WTC11 (cell line): ENCODE measurements at regions not wholly inside any gene's neighbourhood (a gene's known extent, or its start where the extent isn't known, plus 50 kb on each side); places are given as distances from the start of the nearest gene placed in this dataset.

Source experiments
- ATAC-seq: fragments of 200-7000 bp; cut with Tn5 transposase; 2 replicates; pipeline ENCODE4 v1.10.0; 2021; ENCODE audit warnings: mild to moderate bottlenecking, moderate library complexity
- CTCF ChIA-PET: fragments of 300-600 bp; sonication (Branson Sonifier 250); formaldehyde crosslinking; loops from one replicate; lab custom pipeline; 2021; ENCODE audit warnings: antibody characterized with exemption; lab: Charles Lee
- POLR2A ChIA-PET: fragments of 350-600 bp; sonication (Branson Sonifier 250); formaldehyde crosslinking; loops from one replicate; lab custom pipeline; 2021; ENCODE audit warnings: antibody characterized with exemption; lab: Charles Lee
- DNase-seq: peaks from one replicate; pipeline ENCODE4 v3.0.0; 2021; ENCODE audit warnings: low spot score
- H3K27ac Mint-ChIP-seq: 2 replicates; pipeline ENCODE4 v1.8.0; 2021; ENCODE audit warnings: mixed read lengths
- H3K27me3 Mint-ChIP-seq: 2 replicates; pipeline ENCODE4 v1.8.0; 2021; ENCODE audit warnings: low read depth, mild to moderate bottlenecking, moderate library complexity, mixed read lengths
- H3K36me3 Mint-ChIP-seq: 2 replicates; pipeline ENCODE4 v1.8.0; 2021; ENCODE audit warnings: mixed read lengths
- H3K4me1 Mint-ChIP-seq: 2 replicates; pipeline ENCODE4 v1.8.0; 2022; ENCODE audit warnings: mixed read lengths
- H3K4me3 Mint-ChIP-seq: 2 replicates; pipeline ENCODE4 v1.8.0; 2021; ENCODE audit warnings: mild to moderate bottlenecking, moderate library complexity, mixed read lengths
- H3K9me3 Mint-ChIP-seq: 2 replicates; pipeline ENCODE4 v1.8.0; 2021; ENCODE audit warnings: mixed read lengths
- GABPB1 ChIP-seq: sonication (generic); formaldehyde crosslinking; IDR thresholded peaks from 2 replicates; pipeline ENCODE4 v1.8.1; 2023; ENCODE audit warnings: mild to moderate bottlenecking, missing genetic modification reagents
- KAT7 ChIP-seq: sonication (generic); formaldehyde crosslinking; IDR thresholded peaks from 2 replicates; pipeline ENCODE4 v1.8.1; 2023; ENCODE audit warnings: missing genetic modification reagents, mild to moderate bottlenecking, borderline replicate concordance
- NFATC4 ChIP-seq: fragments of 250-450 bp; sonication (Bioruptor Pico); IDR thresholded peaks from 2 replicates; pipeline ENCODE4 v1.9.0; 2021; ENCODE audit warnings: mild to moderate bottlenecking
- NR3C1 ChIP-seq: sonication (generic); formaldehyde crosslinking; conservative IDR thresholded peaks from 2 replicates; pipeline ENCODE4 v1.8.1; 2023; ENCODE audit warnings: low read depth, mild to moderate bottlenecking, missing genetic modification reagents
- RORB ChIP-seq: fragments of 250-450 bp; sonication (Bioruptor Pico); IDR thresholded peaks from 2 replicates; pipeline ENCODE4 v1.9.0; 2021; ENCODE audit warnings: mild to moderate bottlenecking
- ZNF138 ChIP-seq: sonication (generic); formaldehyde crosslinking; conservative IDR thresholded peaks from 2 replicates; pipeline ENCODE4 v1.8.1; 2022; ENCODE audit warnings: mild to moderate bottlenecking, moderate library complexity, missing genetic modification reagents
- ZNF396 ChIP-seq: fragments of 250-450 bp; sonication (Bioruptor Pico); IDR thresholded peaks from 2 replicates; pipeline ENCODE4 v1.8.0; 2021; ENCODE audit warnings: mild to moderate bottlenecking, moderate library complexity, borderline replicate concordance
- ZNF416 ChIP-seq: fragments of 250-450 bp; sonication (Bioruptor Pico); IDR thresholded peaks from 2 replicates; pipeline ENCODE4 v1.9.0; 2021; ENCODE audit warnings: mild to moderate bottlenecking, inconsistent platforms
- TF ChIP-seq, protein P1 (sequence below): sonication (generic); formaldehyde crosslinking; IDR thresholded peaks from 2 replicates; pipeline ENCODE4 v1.8.1; 2022; ENCODE audit warnings: low read depth, mild to moderate bottlenecking, moderate library complexity, missing genetic modification reagents, borderline replicate concordance
- TF ChIP-seq, protein P2 (sequence below): fragments of 250-450 bp; sonication (Bioruptor Pico); IDR thresholded peaks from 2 replicates; pipeline ENCODE4 v1.8.0; 2021; ENCODE audit warnings: mild to moderate bottlenecking
- TF ChIP-seq, protein P3 (sequence below): sonication (generic); formaldehyde crosslinking; IDR thresholded peaks from 2 replicates; pipeline ENCODE4 v1.8.0; 2022; ENCODE audit warnings: mild to moderate bottlenecking, missing genetic modification reagents
- TF ChIP-seq, protein P4 (sequence below): fragments of 250-450 bp; sonication (Bioruptor Pico); IDR thresholded peaks from 2 replicates; pipeline ENCODE4 v1.9.0; 2021; ENCODE audit warnings: mild to moderate bottlenecking
- TF ChIP-seq, protein P5 (sequence below): sonication (generic); formaldehyde crosslinking; conservative IDR thresholded peaks from 2 replicates; pipeline ENCODE4 v1.8.1; 2023; ENCODE audit warnings: mild to moderate bottlenecking, low read depth, missing genetic modification reagents, moderate library complexity

DNA sequence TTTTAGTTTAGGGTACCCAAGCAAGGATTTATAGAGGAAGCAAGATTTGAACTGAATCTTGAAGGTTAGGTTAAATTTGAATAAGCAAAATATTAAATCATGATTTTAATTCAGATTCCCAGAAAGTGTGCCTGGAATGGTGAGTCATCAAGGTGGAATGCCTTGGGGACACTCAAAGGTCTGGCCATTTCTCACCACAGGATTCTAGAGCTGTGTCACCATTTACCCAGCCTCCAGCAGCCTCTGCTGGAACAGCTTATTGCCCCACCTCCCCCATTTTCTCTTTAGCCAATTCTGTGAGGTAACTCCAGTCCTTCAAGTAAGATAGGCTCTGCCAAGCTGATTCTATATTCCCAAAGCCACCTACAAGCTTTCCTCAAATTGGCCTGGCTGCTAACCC, 181.4 kb downstream of the SIM1 start:
- H3K4me3 Mint-ChIP-seq, result no peak overlapping the region
- TF ChIP-seq, protein P1, sequence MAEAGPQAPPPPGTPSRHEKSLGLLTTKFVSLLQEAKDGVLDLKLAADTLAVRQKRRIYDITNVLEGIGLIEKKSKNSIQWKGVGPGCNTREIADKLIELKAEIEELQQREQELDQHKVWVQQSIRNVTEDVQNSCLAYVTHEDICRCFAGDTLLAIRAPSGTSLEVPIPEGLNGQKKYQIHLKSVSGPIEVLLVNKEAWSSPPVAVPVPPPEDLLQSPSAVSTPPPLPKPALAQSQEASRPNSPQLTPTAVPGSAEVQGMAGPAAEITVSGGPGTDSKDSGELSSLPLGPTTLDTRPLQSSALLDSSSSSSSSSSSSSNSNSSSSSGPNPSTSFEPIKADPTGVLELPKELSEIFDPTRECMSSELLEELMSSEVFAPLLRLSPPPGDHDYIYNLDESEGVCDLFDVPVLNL (CRISPR knock-in tag), result no peak
- TF ChIP-seq NFATC4 (CRISPR knock-in tag), result no peak
- TF ChIP-seq, protein P2, sequence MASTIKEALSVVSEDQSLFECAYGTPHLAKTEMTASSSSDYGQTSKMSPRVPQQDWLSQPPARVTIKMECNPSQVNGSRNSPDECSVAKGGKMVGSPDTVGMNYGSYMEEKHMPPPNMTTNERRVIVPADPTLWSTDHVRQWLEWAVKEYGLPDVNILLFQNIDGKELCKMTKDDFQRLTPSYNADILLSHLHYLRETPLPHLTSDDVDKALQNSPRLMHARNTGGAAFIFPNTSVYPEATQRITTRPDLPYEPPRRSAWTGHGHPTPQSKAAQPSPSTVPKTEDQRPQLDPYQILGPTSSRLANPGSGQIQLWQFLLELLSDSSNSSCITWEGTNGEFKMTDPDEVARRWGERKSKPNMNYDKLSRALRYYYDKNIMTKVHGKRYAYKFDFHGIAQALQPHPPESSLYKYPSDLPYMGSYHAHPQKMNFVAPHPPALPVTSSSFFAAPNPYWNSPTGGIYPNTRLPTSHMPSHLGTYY (CRISPR knock-in tag), result no peak
- TF ChIP-seq NR3C1 (CRISPR knock-in tag), result no peak
- TF ChIP-seq, protein P3, sequence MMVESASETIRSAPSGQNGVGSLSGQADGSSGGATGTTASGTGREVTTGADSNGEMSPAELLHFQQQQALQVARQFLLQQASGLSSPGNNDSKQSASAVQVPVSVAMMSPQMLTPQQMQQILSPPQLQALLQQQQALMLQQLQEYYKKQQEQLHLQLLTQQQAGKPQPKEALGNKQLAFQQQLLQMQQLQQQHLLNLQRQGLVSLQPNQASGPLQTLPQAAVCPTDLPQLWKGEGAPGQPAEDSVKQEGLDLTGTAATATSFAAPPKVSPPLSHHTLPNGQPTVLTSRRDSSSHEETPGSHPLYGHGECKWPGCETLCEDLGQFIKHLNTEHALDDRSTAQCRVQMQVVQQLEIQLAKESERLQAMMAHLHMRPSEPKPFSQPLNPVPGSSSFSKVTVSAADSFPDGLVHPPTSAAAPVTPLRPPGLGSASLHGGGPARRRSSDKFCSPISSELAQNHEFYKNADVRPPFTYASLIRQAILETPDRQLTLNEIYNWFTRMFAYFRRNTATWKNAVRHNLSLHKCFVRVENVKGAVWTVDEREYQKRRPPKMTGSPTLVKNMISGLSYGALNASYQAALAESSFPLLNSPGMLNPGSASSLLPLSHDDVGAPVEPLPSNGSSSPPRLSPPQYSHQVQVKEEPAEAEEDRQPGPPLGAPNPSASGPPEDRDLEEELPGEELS, result no peak
- TF ChIP-seq ZNF396 (CRISPR knock-in tag), result no peak
- TF ChIP-seq KAT7 (CRISPR knock-in tag), result no peak
- TF ChIP-seq, protein P4, sequence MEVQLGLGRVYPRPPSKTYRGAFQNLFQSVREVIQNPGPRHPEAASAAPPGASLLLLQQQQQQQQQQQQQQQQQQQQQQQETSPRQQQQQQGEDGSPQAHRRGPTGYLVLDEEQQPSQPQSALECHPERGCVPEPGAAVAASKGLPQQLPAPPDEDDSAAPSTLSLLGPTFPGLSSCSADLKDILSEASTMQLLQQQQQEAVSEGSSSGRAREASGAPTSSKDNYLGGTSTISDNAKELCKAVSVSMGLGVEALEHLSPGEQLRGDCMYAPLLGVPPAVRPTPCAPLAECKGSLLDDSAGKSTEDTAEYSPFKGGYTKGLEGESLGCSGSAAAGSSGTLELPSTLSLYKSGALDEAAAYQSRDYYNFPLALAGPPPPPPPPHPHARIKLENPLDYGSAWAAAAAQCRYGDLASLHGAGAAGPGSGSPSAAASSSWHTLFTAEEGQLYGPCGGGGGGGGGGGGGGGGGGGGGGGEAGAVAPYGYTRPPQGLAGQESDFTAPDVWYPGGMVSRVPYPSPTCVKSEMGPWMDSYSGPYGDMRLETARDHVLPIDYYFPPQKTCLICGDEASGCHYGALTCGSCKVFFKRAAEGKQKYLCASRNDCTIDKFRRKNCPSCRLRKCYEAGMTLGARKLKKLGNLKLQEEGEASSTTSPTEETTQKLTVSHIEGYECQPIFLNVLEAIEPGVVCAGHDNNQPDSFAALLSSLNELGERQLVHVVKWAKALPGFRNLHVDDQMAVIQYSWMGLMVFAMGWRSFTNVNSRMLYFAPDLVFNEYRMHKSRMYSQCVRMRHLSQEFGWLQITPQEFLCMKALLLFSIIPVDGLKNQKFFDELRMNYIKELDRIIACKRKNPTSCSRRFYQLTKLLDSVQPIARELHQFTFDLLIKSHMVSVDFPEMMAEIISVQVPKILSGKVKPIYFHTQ, result no peak
- H3K36me3 Mint-ChIP-seq, result no peaks in the 10 kb centered on the region
- DNase-seq (no peak), ATAC-seq (no peak)
- no peak overlapping the region for H3K27ac Mint-ChIP-seq
- H3K9me3 Mint-ChIP-seq, result no peaks in the 10 kb centered on the region
- peaks cover 15% of the 10 kb centered on the region for H3K4me1 Mint-ChIP-seq
- POLR2A ChIA-PET, result no interaction called here
- H3K27me3 Mint-ChIP-seq, result no peaks in the 10 kb centered on the region
- CTCF ChIA-PET, result interaction anchor here (0.9 to 1.2 kb wide), 2 partner anchors 17 to 205 kb away, joined by 3 to 6 read pairs; no protein-coding TSS in a partner anchor

DNA sequence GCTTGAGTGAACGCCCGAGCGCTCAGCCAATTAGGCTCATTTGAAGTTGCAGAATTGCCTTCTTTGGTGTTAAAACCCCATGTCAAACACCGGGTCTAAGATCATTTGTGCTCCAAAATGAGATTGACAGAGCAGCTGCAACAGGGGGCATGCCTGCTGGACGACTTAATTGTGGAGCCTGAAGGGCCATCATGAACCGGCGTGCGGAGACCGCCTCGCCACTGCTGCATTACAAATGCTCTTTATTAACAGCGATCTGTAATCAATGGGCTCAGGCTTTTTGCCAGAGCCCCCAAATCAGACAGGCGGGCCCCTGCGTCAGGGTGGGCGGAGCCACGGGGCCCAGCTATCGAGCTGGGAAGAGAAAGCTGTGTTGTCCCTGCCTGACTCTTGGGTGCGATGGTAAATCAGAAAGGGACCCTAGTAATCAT, 183.2 kb downstream of the SIM1 start:
- CTCF ChIA-PET, result interaction anchor here (0.9 to 1.7 kb wide), 3 partner anchors 10 to 180 kb away, joined by 3 to 7 read pairs (median 4); no protein-coding TSS in a partner anchor
- ATAC-seq, result peak; percentile 92

More for the DNA sequence above, 183.2 kb downstream of the SIM1 start:
- H3K27me3 Mint-ChIP-seq, result no peaks in the 10 kb centered on the region
- peaks cover 21% of the 10 kb centered on the region for H3K4me1 Mint-ChIP-seq
- POLR2A ChIA-PET, result no interaction called here
- H3K9me3 Mint-ChIP-seq, result no peaks in the 10 kb centered on the region
- H3K4me3 Mint-ChIP-seq, result peak overlapping the region; percentile 73
- DNase-seq, result peak; percentile 59
- TF ChIP-seq RORB (CRISPR knock-in tag), result no peak
- no peak for TF ChIP-seq ZNF138
- TF ChIP-seq NR3C1 (CRISPR knock-in tag), result no peak
- no peak for TF ChIP-seq ZNF416 (CRISPR knock-in tag)
- TF ChIP-seq, protein P5, sequence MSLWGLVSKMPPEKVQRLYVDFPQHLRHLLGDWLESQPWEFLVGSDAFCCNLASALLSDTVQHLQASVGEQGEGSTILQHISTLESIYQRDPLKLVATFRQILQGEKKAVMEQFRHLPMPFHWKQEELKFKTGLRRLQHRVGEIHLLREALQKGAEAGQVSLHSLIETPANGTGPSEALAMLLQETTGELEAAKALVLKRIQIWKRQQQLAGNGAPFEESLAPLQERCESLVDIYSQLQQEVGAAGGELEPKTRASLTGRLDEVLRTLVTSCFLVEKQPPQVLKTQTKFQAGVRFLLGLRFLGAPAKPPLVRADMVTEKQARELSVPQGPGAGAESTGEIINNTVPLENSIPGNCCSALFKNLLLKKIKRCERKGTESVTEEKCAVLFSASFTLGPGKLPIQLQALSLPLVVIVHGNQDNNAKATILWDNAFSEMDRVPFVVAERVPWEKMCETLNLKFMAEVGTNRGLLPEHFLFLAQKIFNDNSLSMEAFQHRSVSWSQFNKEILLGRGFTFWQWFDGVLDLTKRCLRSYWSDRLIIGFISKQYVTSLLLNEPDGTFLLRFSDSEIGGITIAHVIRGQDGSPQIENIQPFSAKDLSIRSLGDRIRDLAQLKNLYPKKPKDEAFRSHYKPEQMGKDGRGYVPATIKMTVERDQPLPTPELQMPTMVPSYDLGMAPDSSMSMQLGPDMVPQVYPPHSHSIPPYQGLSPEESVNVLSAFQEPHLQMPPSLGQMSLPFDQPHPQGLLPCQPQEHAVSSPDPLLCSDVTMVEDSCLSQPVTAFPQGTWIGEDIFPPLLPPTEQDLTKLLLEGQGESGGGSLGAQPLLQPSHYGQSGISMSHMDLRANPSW (CRISPR knock-in tag), result no peak
- no peak for TF ChIP-seq GABPB1 (CRISPR knock-in tag)
- peak overlapping the region; percentile 35; the same call in 1 of the 2 replicates for H3K27ac Mint-ChIP-seq
- H3K36me3 Mint-ChIP-seq, result no peaks in the 10 kb centered on the region
